GM19468 (cell line): ENCODE measurements at regions not wholly inside any gene's neighbourhood (a gene's known extent, or its start where the extent isn't known, plus 50 kb on each side); places are given as distances from the start of the nearest gene placed in this dataset.

Experiments
- ATAC-seq: cut with Tn5 transposase; IDR thresholded peaks from one replicate; pipeline ENCODE4 v1.9.1; 2021; ENCODE audit warnings: mild to moderate bottlenecking, moderate library complexity, moderate number of reproducible peaks; ENCODE audit not compliant: unreplicated experiment; ENCODE audit errors: extremely low read depth

GRCh38 chr3:162092751-162093150 is 596.1 kb downstream of the OTOL1 start:
- no peak for ATAC-seq

DNA sequence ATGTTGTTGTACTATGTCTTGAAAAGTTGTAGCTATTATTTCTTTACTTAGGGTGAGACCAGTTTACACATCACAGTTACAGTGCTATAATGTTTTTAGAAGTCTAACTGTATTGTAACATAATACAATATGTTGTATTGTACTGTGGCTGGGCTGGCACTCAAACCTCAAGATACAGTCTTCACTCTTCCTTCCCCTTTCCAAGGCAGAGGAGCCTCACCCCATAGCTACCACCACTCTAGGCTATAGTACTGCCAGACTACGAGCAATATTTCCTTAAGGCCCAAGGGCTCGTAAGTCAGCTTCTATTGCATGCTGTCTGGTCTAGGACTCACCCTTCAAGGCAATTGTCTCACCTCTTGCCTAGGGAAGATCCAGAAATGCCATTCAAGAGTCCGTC is 597.7 kb downstream of the OTOL1 start:
- ATAC-seq: no peak

DNA sequence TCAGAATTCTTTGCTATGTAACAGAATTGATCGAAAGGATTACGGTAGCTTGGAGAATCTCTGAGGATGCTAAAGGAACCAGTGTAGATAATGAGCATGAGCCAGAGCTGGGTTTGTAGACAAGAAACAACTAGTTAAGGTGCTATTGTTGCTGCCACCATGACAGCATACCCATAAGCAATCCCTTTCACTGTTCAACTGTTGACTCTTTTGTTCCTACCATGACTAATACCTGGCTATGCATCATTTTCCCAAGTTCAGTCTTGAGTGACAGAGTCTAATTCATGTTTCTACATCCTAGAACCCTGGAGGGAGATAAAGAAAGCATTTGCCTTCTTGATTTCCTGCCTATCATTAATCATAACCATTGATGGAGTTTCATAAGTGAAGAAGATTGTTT is 600.3 kb downstream of the OTOL1 start:
- no peak for ATAC-seq

DNA sequence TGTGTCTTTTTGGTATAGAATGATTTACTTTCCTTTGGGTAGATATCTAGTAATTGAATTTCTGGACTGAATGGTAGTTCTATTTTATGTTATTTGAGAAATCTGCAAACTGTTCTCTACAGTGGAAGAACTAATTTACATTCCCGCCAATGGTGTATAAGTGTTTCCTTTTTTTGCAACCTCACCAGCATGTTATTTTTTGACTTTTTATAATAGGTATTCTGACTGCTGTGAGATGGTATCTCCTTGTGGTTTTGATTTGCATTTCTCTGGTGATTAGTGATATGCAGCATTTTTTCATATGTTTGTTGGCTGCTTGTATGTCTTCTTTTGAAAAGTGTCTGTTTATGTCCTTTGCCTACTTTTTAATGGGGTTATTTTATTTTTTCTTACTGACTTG is 607.2 kb downstream of the OTOL1 start:
- ATAC-seq: no peak

DNA sequence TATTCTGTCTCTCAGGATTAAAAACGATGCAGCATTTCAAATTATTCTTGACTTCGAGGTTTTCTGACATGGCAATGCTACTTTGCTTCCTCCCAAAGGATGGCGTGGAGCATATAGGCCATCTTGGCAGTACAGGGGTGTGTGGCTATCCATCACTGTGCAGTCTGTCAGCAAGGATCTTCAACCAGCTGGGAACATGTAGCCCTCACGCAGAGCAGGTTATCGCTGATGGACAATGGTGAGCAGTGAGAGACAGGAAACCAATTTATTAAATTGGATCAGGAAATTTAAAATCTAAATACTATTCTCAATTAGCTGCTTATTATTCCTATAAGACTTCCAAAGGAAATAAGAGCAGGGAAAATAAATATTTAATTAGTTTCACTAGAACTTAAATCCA is 615.3 kb downstream of the OTOL1 start:
- no peak for ATAC-seq

GRCh38 chr3:162112719-162113118 is 616.1 kb downstream of the OTOL1 start:
- no peak for ATAC-seq

DNA sequence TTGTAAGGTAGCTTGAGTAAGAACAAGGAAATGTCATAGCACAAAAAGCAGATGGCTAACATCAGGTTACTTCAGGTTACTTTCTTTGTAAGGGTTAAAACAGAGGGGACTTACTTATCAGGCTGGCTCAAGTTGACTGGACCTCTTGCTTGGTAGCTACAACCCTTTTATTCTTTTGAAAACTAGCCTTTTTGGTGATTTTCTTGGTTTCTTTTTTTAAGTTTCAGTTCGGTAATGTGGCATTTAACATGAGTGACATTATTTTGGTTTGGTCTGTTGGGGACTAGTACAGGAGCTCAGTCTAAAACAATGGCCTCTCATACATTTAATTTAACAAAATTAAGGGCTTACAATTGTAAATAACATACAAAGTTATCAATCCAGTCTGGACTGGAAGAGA is 621.4 kb downstream of the OTOL1 start:
- no peak for ATAC-seq

GRCh38 chr3:162119651-162120050 is 623.0 kb downstream of the OTOL1 start:
- ATAC-seq: no peak

GRCh38 chr3:162122405-162122804 is 625.8 kb downstream of the OTOL1 start:
- ATAC-seq: no peak

DNA sequence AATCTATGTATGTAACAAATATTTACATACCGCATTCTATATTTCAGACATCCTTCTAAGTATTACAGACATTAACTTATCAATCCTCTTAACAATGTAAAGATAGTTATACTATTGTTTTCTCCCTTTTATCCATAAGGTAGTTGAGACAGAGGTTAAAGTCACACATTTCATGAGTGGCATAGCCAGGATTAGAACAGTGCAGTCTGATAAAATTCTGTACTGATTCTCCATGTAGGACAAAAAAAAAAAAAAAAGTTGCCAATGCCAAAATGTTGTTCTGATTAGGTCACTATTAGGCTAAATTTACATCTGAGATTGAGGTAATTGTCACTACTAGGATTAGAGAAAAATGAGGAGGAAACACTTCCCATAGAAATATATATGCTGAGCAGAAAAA is 629.2 kb downstream of the OTOL1 start:
- ATAC-seq: no peak

- ATAC-seq: no peak
These were observed 634.0 kb downstream of the OTOL1 start for GRCh38 chr3:162130582-162130981.

GRCh38 chr3:162132981-162133380 is 636.4 kb downstream of the OTOL1 start:
- ATAC-seq: no peak

GRCh38 chr3:162134571-162134970 is 638.0 kb downstream of the OTOL1 start:
- no peak for ATAC-seq

GRCh38 chr3:162136136-162136535 is 639.5 kb downstream of the OTOL1 start:
- ATAC-seq: no peak

- no peak for ATAC-seq
These were observed 641.9 kb downstream of the OTOL1 start for GRCh38 chr3:162138509-162138908.

GRCh38 chr3:162139841-162140240 is 643.2 kb downstream of the OTOL1 start:
- ATAC-seq: no peak

- ATAC-seq: no peak
These were observed 644.7 kb downstream of the OTOL1 start for GRCh38 chr3:162141272-162141791.

DNA sequence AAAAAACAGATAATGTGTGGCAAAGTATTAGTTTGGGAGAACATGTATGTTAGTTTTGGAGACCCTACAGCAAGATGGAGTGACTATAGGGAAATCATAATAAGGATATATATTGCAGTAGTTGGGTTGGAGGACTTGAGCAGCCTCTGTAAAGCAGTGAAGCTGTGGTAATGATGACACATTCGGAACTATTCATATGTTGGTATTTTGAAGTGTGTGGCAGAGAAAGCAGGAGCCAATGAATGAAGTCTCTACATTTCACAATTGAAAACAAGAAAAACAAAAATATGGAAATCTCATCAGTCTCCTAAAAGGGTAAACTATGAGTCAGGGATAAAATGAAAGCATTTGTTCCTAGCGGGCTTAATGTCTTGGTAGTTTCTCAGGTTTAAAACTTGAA is 645.9 kb downstream of the OTOL1 start:
- ATAC-seq: no peak

- no peak for ATAC-seq
These were observed 646.6 kb downstream of the OTOL1 start for GRCh38 chr3:162143180-162143579.

DNA sequence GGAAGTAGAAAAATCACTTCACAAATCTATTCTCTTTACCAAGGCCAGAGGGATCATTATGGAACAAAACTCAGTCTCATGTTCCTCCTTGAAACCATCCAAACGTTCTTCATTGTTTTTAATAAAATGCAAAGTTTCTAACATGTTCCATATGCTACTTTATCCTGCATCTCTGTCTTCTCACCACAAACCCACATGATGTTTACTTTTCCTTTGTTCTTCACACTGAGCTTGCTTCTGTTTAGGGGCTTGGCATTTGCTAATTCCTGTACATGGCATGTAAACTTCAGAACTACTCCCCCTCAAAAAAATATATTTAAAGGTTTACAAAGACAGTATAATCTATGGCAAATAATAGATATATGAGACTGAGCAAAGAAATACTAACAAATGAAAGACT is 651.4 kb downstream of the OTOL1 start:
- ATAC-seq: no peak

- no peak for ATAC-seq
These were observed 654.2 kb downstream of the OTOL1 start for GRCh38 chr3:162150790-162151189.

DNA sequence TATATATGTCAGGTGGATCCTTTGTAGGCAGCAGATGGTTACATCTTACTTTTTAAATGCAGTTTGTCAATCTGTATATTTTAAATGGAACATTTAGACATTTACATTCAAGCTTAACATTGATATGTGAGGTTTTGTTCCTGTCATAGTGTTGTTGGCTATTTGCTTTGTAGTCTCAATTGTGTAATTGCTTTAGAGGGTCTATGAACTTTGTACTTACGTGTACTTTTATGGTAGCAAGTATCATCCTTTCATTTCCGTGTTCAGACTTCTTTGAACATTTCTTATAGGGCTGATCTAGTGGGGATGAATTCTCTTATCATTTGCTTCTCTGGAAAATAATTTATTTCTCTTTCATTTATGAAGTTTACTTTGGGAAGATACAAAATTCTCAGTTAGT is 656.0 kb downstream of the OTOL1 start:
- ATAC-seq: no peak

GRCh38 chr3:162161595-162161994 is 665.0 kb downstream of the OTOL1 start:
- ATAC-seq: no peak
